Frontal cortex (tissue), 3 donors: ENCODE measurements at regions not wholly inside any gene's neighbourhood (a gene's known extent, or its start where the extent isn't known, plus 50 kb on each side); places are given as distances from the start of the nearest gene placed in this dataset.

Experiments used
- DNase-seq, 2 donors: peaks; one replicate each; pipeline ENCODE4 v3.0.0; 2012; ENCODE audit warnings: low spot score in 2 of 2
- FAIRE-seq: peaks from 2 replicates; lab custom pipeline; 2012; peaks lifted over from hg19 to GRCh38; lab: Jason Lieb, UNC
- donor health status: control.
- donor health status: control.
- donor health status: control.

- DNase-seq (no peak), FAIRE-seq (no peak)
Observed at GRCh38 chr20:20778676-20779075, 66.2 kb upstream of the RALGAPA2 start.

DNA sequence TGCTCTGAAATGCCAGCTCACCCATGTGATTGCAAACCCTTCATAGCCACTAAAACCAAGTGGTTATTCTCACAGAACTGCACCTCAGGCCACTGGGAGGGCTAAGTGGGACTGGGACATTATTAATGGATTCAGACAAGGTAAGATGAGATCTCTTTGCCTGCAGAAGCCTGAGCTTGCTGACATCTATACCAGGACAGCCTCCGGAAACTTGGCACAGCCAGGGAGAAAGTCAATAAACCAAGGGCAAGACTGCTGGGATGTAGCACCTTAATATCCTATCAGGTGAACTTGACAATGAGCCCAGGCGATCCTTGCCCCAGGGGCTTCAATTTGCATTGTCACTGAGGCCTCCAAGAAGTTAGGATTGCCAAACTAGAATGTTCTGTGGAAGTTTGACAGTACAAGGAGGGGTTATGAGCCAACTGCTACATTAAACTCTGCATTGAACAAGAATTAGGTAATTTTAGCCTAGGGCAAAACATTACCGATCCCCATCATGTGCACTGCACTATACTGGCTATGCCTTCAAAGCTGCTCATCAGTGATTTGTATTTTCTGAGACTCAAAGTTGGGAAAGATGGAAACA, 60.1 kb upstream of the RALGAPA2 start:
- FAIRE-seq = no peak
- DNase-seq = no peak

- no peak for FAIRE-seq
- no peak for DNase-seq
Observed at GRCh38 chr20:20768202-20768815, 55.9 kb upstream of the RALGAPA2 start.

DNA sequence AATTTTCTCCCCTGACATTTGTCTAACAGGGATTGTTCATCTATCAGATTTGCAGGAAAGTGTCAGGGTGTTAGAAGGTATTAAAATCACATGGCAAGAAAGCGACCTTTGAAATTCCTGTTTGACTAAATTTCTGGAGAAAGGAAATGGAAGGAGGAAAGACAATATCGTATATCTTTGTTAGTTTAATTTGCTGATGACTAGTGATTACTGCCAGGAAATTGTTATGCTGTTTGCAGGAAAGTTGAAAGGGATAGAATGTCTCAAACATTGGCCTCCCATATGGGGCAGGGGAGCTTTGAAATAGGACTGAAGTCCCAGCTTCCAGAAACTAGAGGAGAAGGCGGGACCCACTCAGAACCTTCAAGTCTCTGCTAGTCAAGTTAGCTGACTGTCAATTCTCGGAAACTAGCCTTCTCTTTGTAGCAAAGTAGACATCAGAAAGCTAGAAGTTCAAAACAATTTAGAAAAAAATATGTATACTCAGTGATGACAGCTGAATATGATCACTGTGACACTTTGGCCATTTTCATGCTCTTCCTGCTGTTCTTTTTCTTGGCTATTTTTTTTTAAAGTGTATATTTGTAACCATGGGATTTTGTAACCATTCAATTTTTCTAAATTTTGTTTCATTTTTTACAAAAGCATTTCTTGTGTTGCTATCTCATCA, 53.4 kb upstream of the RALGAPA2 start:
- no peak for DNase-seq
- FAIRE-seq = no peak

GRCh38 chr20:20763650-20764049, 51.2 kb upstream of the RALGAPA2 start:
- FAIRE-seq = no peak

More at GRCh38 chr20:20763650-20764049, 51.2 kb upstream of the RALGAPA2 start:
- no peak for DNase-seq
